NCI-H2171 treated with DMSO at 0.1 percent for 48 hours (cell line): ENCODE measurements at regions not wholly inside any gene's neighbourhood (a gene's known extent, or its start where the extent isn't known, plus 50 kb on each side); places are given as distances from the start of the nearest gene placed in this dataset.

Source experiments
- DNase-seq: peaks from one replicate; lab custom pipeline; 2025; lab: John Stamatoyannopoulos, UW

- DNase-seq, result peak; percentile 9
Observed at GRCh38 chr2:220434385-220434784, 807.0 kb downstream of the SLC4A3 start.

DNA sequence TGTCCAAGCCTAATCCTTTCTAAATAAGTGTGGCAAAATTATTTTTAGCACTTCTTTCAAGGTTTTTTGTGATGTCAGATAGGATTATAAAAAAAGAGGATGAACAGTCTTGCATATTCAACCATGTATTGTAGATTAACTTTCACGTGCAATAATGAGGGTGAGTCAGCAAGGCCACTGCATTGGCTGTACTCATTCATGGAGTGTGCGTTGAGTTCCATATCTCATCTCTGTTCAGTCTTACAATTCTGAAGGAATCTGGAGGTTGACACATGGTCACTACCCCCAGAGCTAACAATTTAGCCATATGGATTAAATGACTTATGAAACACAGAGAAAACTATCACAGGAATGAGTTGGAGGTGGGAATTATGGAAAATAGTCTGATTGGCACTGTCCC, 810.5 kb downstream of the SLC4A3 start:
- DNase-seq, result no peak

DNA sequence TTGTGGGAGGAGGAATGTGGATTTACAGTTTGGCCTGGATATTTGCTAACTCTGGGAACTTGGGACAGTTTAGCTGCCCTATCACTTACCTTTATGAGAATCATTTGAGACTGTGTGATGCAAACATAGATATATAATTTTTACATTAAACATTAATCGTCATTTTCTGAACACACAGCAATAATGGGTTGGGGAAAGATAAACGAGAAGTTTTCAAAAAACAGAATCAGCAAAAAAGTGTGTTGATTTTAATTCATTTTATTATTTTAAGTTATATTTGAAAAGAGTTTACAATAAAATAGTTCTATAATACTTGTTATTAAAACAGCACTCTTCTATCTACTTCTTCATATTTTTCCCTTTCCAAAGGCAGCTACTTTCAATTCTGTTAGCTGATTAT, 813.3 kb downstream of the SLC4A3 start:
- DNase-seq, result no peak

GRCh38 chr2:220441404-220441803, 814.0 kb downstream of the SLC4A3 start:
- DNase-seq, result no peak

GRCh38 chr2:220442012-220442411, 814.6 kb downstream of the SLC4A3 start:
- no peak for DNase-seq

GRCh38 chr2:220445429-220446105, 818.1 kb downstream of the SLC4A3 start:
- no peak for DNase-seq

- DNase-seq, result no peak
Observed at GRCh38 chr2:220446106-220446712, 818.8 kb downstream of the SLC4A3 start.

DNA sequence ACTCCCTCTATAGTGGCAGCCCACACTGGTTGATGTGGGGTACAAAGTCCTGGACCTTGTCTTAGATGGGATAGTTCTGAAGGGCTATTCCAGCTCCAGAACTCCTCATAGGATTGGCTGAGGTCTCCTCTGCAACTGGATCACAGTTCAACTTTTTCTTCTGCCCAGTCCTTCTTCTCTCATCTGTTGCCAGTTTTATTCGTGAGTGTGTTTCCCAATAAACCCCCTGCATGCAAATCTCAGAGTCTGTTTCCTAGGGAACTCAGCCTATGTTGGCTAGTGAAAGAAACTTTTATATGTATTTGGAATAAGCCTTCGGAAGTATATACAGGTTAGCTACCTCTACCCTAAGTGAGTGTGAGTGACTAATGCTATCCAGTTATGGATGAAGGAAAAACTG, 823.4 kb downstream of the SLC4A3 start:
- DNase-seq, result no peak

GRCh38 chr2:220451438-220451837, 824.0 kb downstream of the SLC4A3 start:
- no peak for DNase-seq

- no peak for DNase-seq
Observed at GRCh38 chr2:220452561-220452960, 825.1 kb downstream of the SLC4A3 start.

DNA sequence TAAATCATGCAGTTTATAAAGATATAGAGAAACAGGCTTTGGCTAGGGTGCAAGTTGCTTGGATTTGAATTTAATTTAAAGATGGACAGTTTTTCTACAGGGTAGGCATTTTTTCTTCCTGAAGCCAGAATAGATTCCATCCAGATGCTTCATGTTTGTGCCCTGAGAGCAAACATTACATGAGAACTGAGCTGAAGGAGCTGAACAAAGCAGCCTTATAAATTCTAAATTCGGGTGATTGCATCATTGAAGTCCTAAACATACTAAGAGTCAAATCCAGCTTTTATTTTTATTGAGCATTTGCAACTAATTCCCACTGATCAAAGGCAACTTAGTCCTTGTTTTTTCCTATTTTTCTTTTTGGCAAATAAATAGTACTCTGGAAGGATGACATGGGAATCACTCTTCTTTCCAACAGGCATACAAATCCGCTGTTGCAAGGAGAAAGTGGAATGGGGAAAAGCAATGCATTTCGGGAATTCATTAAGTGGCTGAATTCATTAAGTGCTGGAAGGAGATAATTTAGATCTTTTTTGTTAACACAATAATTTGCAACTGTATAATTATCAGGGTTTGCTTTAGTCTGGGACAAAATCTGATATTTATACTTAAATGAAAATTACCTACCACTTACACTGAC, 828.0 kb downstream of the SLC4A3 start:
- DNase-seq, result no peak

DNA sequence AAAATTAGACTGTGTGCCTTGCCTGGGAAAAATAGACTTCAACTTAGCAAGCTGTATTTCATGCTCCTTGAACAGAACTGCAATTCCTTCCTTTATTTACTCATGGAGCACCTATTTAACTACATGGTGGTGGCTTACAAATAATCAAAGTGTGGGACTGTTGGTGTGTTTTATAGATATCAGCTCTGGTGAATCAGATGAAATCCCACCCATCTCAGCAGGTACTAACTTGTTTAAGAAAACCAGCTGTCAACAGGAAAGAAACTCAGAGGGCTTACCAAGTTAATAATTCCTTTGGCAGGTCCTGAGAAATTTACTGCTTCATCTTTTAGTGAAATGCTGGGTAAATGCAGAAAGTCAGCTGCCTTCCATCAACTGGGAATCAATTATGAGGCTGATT, 830.6 kb downstream of the SLC4A3 start:
- DNase-seq, result peak; percentile 53

DNA sequence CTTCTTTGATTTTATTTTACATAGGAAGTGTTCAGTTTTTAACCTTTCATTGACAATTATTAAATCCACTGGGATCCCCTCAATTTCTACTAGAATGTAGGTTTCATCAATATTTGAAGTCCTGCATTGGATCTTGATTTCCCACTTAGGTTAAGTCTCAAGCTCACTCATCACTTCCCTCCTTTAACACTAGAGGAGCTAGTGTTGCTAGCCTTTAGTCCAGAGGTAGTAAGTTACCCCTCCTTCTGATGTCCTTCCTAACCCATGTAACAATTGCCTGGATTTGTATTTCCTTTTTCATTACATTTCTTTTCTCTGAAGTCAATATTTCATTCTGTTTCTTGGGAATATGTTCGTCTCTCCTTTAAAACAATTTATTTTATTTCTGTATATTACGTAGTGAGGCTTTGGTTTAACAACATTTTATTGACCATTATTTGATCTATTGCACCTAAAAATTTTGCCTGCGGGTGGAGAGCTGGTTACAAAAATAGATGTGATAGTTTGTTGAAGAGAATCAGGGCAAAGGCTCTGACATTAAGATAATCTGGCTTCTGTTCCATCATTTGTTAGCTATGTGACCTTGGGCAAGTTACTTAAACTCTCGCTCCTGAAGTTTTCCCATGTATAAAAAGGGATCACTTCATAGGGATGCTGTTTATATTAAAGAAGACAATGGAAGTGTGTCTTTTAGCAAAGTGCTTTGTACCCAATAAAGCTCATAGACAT, 833.0 kb downstream of the SLC4A3 start:
- no peak for DNase-seq

- no peak for DNase-seq
Observed at GRCh38 chr2:220463876-220464275, 836.4 kb downstream of the SLC4A3 start.

- peak; percentile 26 for DNase-seq
Observed at GRCh38 chr2:220465700-220466099, 838.3 kb downstream of the SLC4A3 start.

GRCh38 chr2:220466251-220466691, 838.8 kb downstream of the SLC4A3 start:
- DNase-seq, result no peak

- no peak for DNase-seq
Observed at GRCh38 chr2:220469201-220469600, 841.8 kb downstream of the SLC4A3 start.

- no peak for DNase-seq
Observed at GRCh38 chr2:220473611-220474010, 846.2 kb downstream of the SLC4A3 start.

DNA sequence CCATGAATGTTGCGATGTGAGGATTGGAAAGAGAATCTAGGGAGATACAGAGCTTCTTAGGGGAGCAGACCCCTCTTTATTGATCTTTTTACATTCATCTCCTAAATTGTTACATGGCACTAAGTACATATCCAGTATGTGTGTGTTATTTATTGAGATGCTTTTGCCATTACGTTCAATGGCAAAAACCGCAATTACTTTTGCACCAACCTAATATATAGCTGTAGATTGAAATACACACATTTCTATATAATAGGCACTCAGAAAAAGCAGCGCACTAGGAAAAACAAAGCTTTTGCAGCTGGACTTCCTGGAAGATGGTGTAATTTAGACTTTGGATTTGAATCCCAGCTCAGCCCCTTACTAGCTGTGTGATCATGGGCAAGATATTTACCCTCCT, 849.4 kb downstream of the SLC4A3 start:
- DNase-seq, result no peak

DNA sequence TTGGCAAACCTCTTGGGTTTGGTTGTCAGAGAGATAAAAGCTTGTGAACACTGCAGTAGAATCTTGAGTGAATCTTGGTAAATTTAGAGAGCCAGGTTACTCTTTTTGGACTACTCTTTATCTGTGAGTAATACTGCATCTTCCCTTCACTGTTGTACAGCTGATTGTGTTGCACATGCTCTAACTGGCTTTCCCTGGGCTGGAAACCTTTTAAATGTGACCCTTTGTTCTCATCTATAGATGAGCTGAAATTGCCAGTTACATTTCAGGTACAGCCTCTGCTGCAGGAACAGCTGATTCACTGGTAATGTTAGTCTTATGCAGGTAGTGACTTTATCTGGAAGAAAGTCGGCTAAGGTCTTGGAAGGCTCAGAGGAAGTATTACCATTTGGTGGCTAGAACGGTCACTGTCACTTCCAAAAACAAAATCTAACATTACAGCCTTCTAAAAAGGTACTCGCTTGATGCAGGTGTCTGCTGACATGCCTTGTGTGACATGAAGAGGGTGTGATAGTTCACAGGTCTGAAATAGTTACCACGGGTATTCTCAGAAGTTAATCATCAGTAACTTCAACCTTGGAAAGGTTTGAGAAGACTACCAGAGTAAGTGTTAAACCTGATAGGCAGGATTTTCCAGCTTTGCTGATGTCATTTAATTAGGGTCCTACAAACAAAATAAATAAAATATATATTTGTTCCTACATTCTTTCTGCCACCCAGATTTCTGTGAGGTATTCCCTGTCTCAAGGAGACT, 851.1 kb downstream of the SLC4A3 start:
- no peak for DNase-seq

DNA sequence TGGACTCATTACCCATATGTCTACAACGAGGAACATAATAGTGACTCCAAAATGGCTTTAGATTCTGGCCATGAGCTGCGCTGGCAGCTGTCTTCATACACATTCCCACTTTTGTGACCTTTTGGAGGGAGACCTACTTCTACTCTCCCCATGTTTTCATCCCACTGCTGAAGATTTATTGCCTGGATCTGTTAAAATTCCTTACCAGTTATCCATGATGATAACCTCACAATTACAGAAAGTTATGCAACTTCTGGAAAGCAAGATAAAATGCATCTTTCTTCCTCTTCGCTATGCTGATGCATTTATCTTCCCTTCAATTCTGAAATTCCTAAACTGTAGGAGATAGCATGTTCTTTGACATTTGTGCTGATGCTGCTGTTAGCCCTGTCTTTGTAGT, 855.3 kb downstream of the SLC4A3 start:
- DNase-seq, result no peak

GRCh38 chr2:220489121-220489520, 861.7 kb downstream of the SLC4A3 start:
- DNase-seq, result peak; percentile 35
